HUES48 (cell line): ENCODE measurements at regions not wholly inside any gene's neighbourhood (a gene's known extent, or its start where the extent isn't known, plus 50 kb on each side); places are given as distances from the start of the nearest gene placed in this dataset.

Experiments
- H3K27ac ChIP-seq: one replicate; pipeline ENCODE4 v1.7.0; 2013; ENCODE audit warnings: low read depth, low read length, inconsistent platforms
- H3K27me3 ChIP-seq: 2 replicates; pipeline ENCODE4 v1.6.1; 2013; ENCODE audit warnings: mild to moderate bottlenecking, low read length; ENCODE audit not compliant: control insufficient read depth, insufficient read depth
- H3K36me3 ChIP-seq: 2 replicates; pipeline ENCODE4 v1.6.1; 2013; ENCODE audit warnings: low read length; ENCODE audit not compliant: control insufficient read depth, insufficient read depth
- H3K4me1 ChIP-seq: 2 replicates; pipeline ENCODE4 v1.6.1; 2013; ENCODE audit warnings: mild to moderate bottlenecking, low read length; ENCODE audit not compliant: control insufficient read depth, insufficient read depth
- H3K4me3 ChIP-seq: 2 replicates; pipeline ENCODE4 v1.5.1; 2013; ENCODE audit warnings: mild to moderate bottlenecking, low read depth, low read length
- H3K9ac ChIP-seq: 2 replicates; pipeline ENCODE4 v1.6.1; 2013; ENCODE audit warnings: mild to moderate bottlenecking, low read depth, low read length, moderate library complexity
- H3K9me3 ChIP-seq: 2 replicates; pipeline ENCODE4 v1.6.1; 2013; ENCODE audit warnings: low read length; ENCODE audit not compliant: control insufficient read depth, insufficient read depth

GRCh38 chr9:21553441-21553840 lies 71.3 kb upstream of the IFNE start:
- no peak overlapping the region for H3K27ac ChIP-seq
- H3K4me1 ChIP-seq: peaks cover 55% of the 10 kb centered on the region
- H3K36me3 ChIP-seq: no peaks in the 10 kb centered on the region
- no peaks in the 10 kb centered on the region for H3K9me3 ChIP-seq
- peaks cover 14% of the 10 kb centered on the region for H3K27me3 ChIP-seq
- no peak overlapping the region for H3K4me3 ChIP-seq
- H3K9ac ChIP-seq: no peak overlapping the region

- Histone ChIP-seq H3K36me3 (no peaks in the 10 kb centered on the region), H3K27ac (no peak overlapping the region), H3K4me3 (no peak overlapping the region), H3K4me1 (peaks cover 49% of the 10 kb centered on the region), H3K9me3 (no peaks in the 10 kb centered on the region), H3K9ac (no peak overlapping the region), H3K27me3 (peaks cover 21% of the 10 kb centered on the region)
Measured at GRCh38 chr9:21554813-21555212, 72.7 kb upstream of the IFNE start.

- Histone ChIP-seq H3K4me1 (peaks cover 57% of the 10 kb centered on the region), H3K27me3 (peaks cover 32% of the 10 kb centered on the region), H3K36me3 (no peaks in the 10 kb centered on the region), H3K9me3 (no peaks in the 10 kb centered on the region), H3K4me3 (no peak overlapping the region), H3K27ac (no peak overlapping the region), H3K9ac (no peak overlapping the region)
Measured at GRCh38 chr9:21555911-21556310, 73.8 kb upstream of the IFNE start.

GRCh38 chr9:21556581-21557427 lies 74.7 kb upstream of the IFNE start:
- Histone ChIP-seq H3K9me3 (no peaks in the 10 kb centered on the region), H3K27ac (no peak overlapping the region), H3K27me3 (peaks cover 33% of the 10 kb centered on the region), H3K9ac (no peak overlapping the region), H3K4me3 (no peak overlapping the region), H3K36me3 (no peaks in the 10 kb centered on the region), H3K4me1 (peaks cover 49% of the 10 kb centered on the region)

GRCh38 chr9:21557428-21557768 lies 75.3 kb upstream of the IFNE start:
- H3K9ac ChIP-seq: no peak overlapping the region

GRCh38 chr9:21558079-21558478 lies 76.0 kb upstream of the IFNE start:
- H3K9ac ChIP-seq: no peak overlapping the region
- peaks cover 38% of the 10 kb centered on the region; the same call in 1 of the 2 replicates for H3K4me1 ChIP-seq
- H3K36me3 ChIP-seq: no peaks in the 10 kb centered on the region
- peaks cover 33% of the 10 kb centered on the region for H3K27me3 ChIP-seq
- peak overlapping the region; percentile 79 for H3K4me3 ChIP-seq
- no peak overlapping the region for H3K27ac ChIP-seq
- H3K9me3 ChIP-seq: no peaks in the 10 kb centered on the region

More at GRCh38 chr9:21557428-21557768, 75.3 kb upstream of the IFNE start:
- H3K9me3 ChIP-seq: no peaks in the 10 kb centered on the region
- H3K27me3 ChIP-seq: peaks cover 33% of the 10 kb centered on the region
- H3K36me3 ChIP-seq: no peaks in the 10 kb centered on the region
- no peak overlapping the region for H3K27ac ChIP-seq
- H3K4me1 ChIP-seq: peaks cover 43% of the 10 kb centered on the region
- no peak overlapping the region for H3K4me3 ChIP-seq

GRCh38 chr9:21558615-21559401 lies 76.7 kb upstream of the IFNE start:
- Histone ChIP-seq H3K4me1 (peaks cover 37% of the 10 kb centered on the region; the same call in 1 of the 2 replicates), H3K9ac (peak overlapping the region; percentile 47), H3K36me3 (no peaks in the 10 kb centered on the region), H3K27me3 (peaks cover 33% of the 10 kb centered on the region), H3K9me3 (no peaks in the 10 kb centered on the region), H3K4me3 (peak overlapping the region; percentile 79), H3K27ac (peak overlapping the region; percentile 20)

- Histone ChIP-seq H3K27me3 (peaks cover 33% of the 10 kb centered on the region), H3K4me3 (peak overlapping the region; percentile 79), H3K36me3 (no peaks in the 10 kb centered on the region), H3K9ac (peak overlapping the region; percentile 58), H3K9me3 (no peaks in the 10 kb centered on the region), H3K4me1 (peaks cover 31% of the 10 kb centered on the region; the same call in 1 of the 2 replicates), H3K27ac (peak overlapping the region; percentile 20)
Measured at GRCh38 chr9:21559402-21560280, 77.5 kb upstream of the IFNE start.

GRCh38 chr9:21560281-21560745 lies 78.2 kb upstream of the IFNE start:
- Histone ChIP-seq H3K9ac (0 out of 2 replicates have a peak overlapping the region, but pooled peaks have one; percentile 58), H3K4me1 (peaks cover 25% of the 10 kb centered on the region; the same call in 1 of the 2 replicates), H3K27ac (no peak overlapping the region), H3K36me3 (no peaks in the 10 kb centered on the region), H3K27me3 (peaks cover 33% of the 10 kb centered on the region), H3K9me3 (no peaks in the 10 kb centered on the region), H3K4me3 (peak overlapping the region; percentile 79)

- Histone ChIP-seq H3K36me3 (no peaks in the 10 kb centered on the region), H3K27ac (no peak overlapping the region), H3K4me3 (no peak overlapping the region), H3K9me3 (no peaks in the 10 kb centered on the region), H3K4me1 (peaks cover 22% of the 10 kb centered on the region; the same call in 1 of the 2 replicates), H3K9ac (no peak overlapping the region), H3K27me3 (peaks cover 33% of the 10 kb centered on the region)
Measured at GRCh38 chr9:21561502-21561901, 79.4 kb upstream of the IFNE start.
